ENCODE measurements at regions not wholly inside any gene's neighbourhood (a gene's known extent, or its start where the extent isn't known, plus 50 kb on each side); places are given as distances from the start of the nearest gene placed in this dataset.

GRCh38 chr4:33058998-33059397 lies 2338.8 kb downstream of the PCDH7 start:
- Histone ChIP-seq H3K4me3 (ENCODE audit: low read depth, low read length, poor library complexity, severe bottlenecking) (no peak overlapping the region), H3K9me3 (ENCODE audit: low read length) (no peaks in the 10 kb centered on the region), H2AFZ (ENCODE audit: low read length) (no peak overlapping the region), H3K9me2 (ENCODE audit: insufficient read depth, low read length) (no peaks in the 10 kb centered on the region), H3K79me2 (ENCODE audit: insufficient read depth, low read depth, low read length) (no peaks in the 10 kb centered on the region), H4K20me1 (ENCODE audit: insufficient read depth, low read length) (no peaks in the 10 kb centered on the region), H3K4me1 (ENCODE audit: insufficient read depth, low read length, poor library complexity, severe bottlenecking) (no peaks in the 10 kb centered on the region), H3K36me3 (ENCODE audit: insufficient read depth, low read length) (no peaks in the 10 kb centered on the region), H3K27ac (ENCODE audit: low read depth, low read length, poor library complexity, severe bottlenecking) (no peak overlapping the region), H3K4me2 (ENCODE audit: low read length) (no peak overlapping the region)
- ChIA-PET POLR2A (no interaction called here), CTCF (ENCODE audit: unreplicated experiment) (no interaction called here)
- TF ChIP-seq EZH2phosphoT487 (IDR thresholded peaks at IDR 0.05; ENCODE audit: borderline replicate concordance, low read depth, low read length), result no peak
- TF ChIP-seq CTCF (conservative IDR thresholded peaks at IDR 0.05; ENCODE audit: low read length), result no peak
- no peak for DNase-seq (ENCODE audit: low spot score)
- intact Hi-C loops (cut with micrococcal nuclease; ENCODE audit: unreplicated experiment), result no loop called here
- BruUV-seq (replicated peaks), result no TSS peak

- H3K36me3 ChIP-seq (ENCODE audit: insufficient read depth, low read length), result no peaks in the 10 kb centered on the region
- no peak overlapping the region for H3K27ac ChIP-seq (ENCODE audit: low read depth, low read length, poor library complexity, severe bottlenecking)
- DNase-seq (ENCODE audit: low spot score), result peak; percentile 41
- H3K79me2 ChIP-seq (ENCODE audit: insufficient read depth, low read depth, low read length), result no peaks in the 10 kb centered on the region
- no peaks in the 10 kb centered on the region for H3K4me1 ChIP-seq (ENCODE audit: insufficient read depth, low read length, poor library complexity, severe bottlenecking)
- TF ChIP-seq CTCF (conservative IDR thresholded peaks at IDR 0.05; ENCODE audit: low read length) (peak; percentile 79), EZH2phosphoT487 (IDR thresholded peaks at IDR 0.05; ENCODE audit: borderline replicate concordance, low read depth, low read length) (no peak)
- H2AFZ ChIP-seq (ENCODE audit: low read length), result no peak overlapping the region
- CTCF ChIA-PET (ENCODE audit: unreplicated experiment), result no interaction called here
- no peaks in the 10 kb centered on the region for H4K20me1 ChIP-seq (ENCODE audit: insufficient read depth, low read length)
- POLR2A ChIA-PET, result no interaction called here
- H3K4me3 ChIP-seq (ENCODE audit: low read depth, low read length, poor library complexity, severe bottlenecking), result no peak overlapping the region
- H3K4me2 ChIP-seq (ENCODE audit: low read length), result no peak overlapping the region
- no peaks in the 10 kb centered on the region for H3K9me2 ChIP-seq (ENCODE audit: insufficient read depth, low read length)
- no peaks in the 10 kb centered on the region for H3K9me3 ChIP-seq (ENCODE audit: low read length)
- BruUV-seq (replicated peaks), result no TSS peak
- intact Hi-C loops (cut with micrococcal nuclease; ENCODE audit: unreplicated experiment), result no loop called here
These were observed 2340.7 kb downstream of the PCDH7 start for GRCh38 chr4:33060674-33061542.

GRCh38 chr4:33061727-33062126 lies 2341.6 kb downstream of the PCDH7 start:
- Histone ChIP-seq H2AFZ (ENCODE audit: low read length) (no peak overlapping the region), H4K20me1 (ENCODE audit: insufficient read depth, low read length) (no peaks in the 10 kb centered on the region), H3K4me3 (ENCODE audit: low read depth, low read length, poor library complexity, severe bottlenecking) (no peak overlapping the region), H3K27ac (ENCODE audit: low read depth, low read length, poor library complexity, severe bottlenecking) (no peak overlapping the region), H3K9me3 (ENCODE audit: low read length) (no peaks in the 10 kb centered on the region), H3K79me2 (ENCODE audit: insufficient read depth, low read depth, low read length) (no peaks in the 10 kb centered on the region), H3K36me3 (ENCODE audit: insufficient read depth, low read length) (no peaks in the 10 kb centered on the region), H3K4me2 (ENCODE audit: low read length) (no peak overlapping the region), H3K4me1 (ENCODE audit: insufficient read depth, low read length, poor library complexity, severe bottlenecking) (no peaks in the 10 kb centered on the region), H3K9me2 (ENCODE audit: insufficient read depth, low read length) (no peaks in the 10 kb centered on the region)
- ChIA-PET POLR2A (no interaction called here), CTCF (ENCODE audit: unreplicated experiment) (no interaction called here)
- intact Hi-C loops (cut with micrococcal nuclease; ENCODE audit: unreplicated experiment), result no loop called here
- no peak for DNase-seq (ENCODE audit: low spot score)
- TF ChIP-seq EZH2phosphoT487 (IDR thresholded peaks at IDR 0.05; ENCODE audit: borderline replicate concordance, low read depth, low read length) (no peak), CTCF (conservative IDR thresholded peaks at IDR 0.05; ENCODE audit: low read length) (no peak)
- no TSS peak for BruUV-seq (replicated peaks)
